ENCODE measurements at regions not wholly inside any gene's neighbourhood (a gene's known extent, or its start where the extent isn't known, plus 50 kb on each side); places are given as distances from the start of the nearest gene placed in this dataset.
"Not testable (repeated sequence)": the region's sequence is repeated elsewhere in the genome, so short reads cannot be mapped to it uniquely, and the experiment has no call there.

DNA sequence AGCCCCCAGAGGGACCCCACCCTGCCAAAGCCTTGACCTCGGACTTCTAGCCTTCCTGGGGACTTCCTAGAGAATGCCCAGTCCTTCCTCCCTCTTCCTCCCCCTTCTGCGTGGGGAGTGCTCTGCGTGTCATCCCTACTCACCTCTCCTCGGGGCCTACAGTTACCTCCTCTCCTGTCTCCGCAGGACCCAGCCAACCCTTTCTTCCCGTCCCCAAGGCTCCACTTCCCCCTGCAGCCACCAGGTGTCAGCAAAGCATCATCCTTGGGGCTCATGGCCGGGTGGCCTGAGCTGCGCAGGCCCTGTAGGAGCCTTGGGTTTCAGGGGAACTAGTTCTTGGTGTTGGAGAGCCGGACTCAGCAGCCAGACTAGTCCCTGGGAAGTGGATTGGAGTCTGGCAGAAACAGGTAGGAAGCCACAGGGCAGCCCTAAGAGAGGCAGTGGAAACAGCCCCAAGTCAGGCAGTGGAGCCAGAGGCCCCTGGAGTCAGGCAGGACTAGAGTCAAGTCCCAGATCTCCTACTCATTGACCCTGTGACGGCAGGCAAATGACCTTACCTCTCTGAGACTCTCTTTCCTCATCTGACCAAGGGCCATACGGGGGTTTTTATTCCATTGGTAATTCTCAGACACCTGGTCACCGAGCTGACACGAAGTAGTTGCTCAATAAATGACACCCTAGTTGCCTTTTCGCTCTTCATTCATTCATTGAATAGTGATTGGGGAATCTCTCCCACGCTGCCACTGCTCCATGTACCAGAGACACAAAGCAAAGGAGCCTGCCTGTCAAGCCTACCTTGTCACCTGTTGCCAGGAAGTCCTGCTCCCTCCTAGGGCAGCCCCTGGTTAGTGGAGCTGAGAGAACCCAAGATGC, 101.8 kb upstream of the GRK3 start (continued):
- peak; percentile 8; the same call in 1 of the 2 replicates for TF ChIP-seq CEBPB (IDR thresholded peaks at IDR 0.05; ENCODE audit: low read depth, low read length)

GRCh38 chr22:25463347-25463628, 101.2 kb upstream of the GRK3 start:
- H2BK15ac ChIP-seq (ENCODE audit: low read length); H3K27me3 ChIP-seq (replicated peaks in 1 of 4; ENCODE audit: control insufficient read depth in 3 of 4, extremely low read depth in 1 of 4, insufficient read depth in 3 of 4, low read length in 3 of 4); H3K18ac ChIP-seq (ENCODE audit: extremely low read depth, low read length); H2BK120ac ChIP-seq (replicated peaks; ENCODE audit: low read depth, low read length); H3K23me2 ChIP-seq (ENCODE audit: low read depth, low read length); H4K91ac ChIP-seq (replicated peaks; ENCODE audit: insufficient read length, low read length); H2BK20ac ChIP-seq (ENCODE audit: low read length); H3K4me1 ChIP-seq (replicated peaks in 1 of 4; ENCODE audit: control insufficient read depth in 3 of 4, insufficient read depth in 4 of 4, low read length in 3 of 4); H2AK5ac ChIP-seq (ENCODE audit: low read depth, low read length); POLR2A ChIA-PET (ENCODE audit: partially characterized antibody); H2AFZ ChIP-seq (ENCODE audit: low read length); H3K9ac ChIP-seq (replicated peaks in 1 of 4; ENCODE audit: extremely low read depth in 1 of 4, low read depth in 3 of 4, low read length in 3 of 4); H4K8ac ChIP-seq (ENCODE audit: extremely low read depth, insufficient read depth, low read length); H2BK5ac ChIP-seq (ENCODE audit: low read depth, low read length); H2BK12ac ChIP-seq (ENCODE audit: low read depth, low read length); DNase-seq (ENCODE audit: low read depth in 1 of 2, low spot score in 2 of 2); H3K4me3 ChIP-seq (ENCODE audit: extremely low read depth in 1 of 4, insufficient read depth in 2 of 4, low read depth in 3 of 4, low read length in 4 of 4); H4K20me1 ChIP-seq (replicated peaks in 1 of 2; ENCODE audit: control insufficient read depth in 1 of 2, insufficient read depth in 2 of 2, low read length in 2 of 2); H3K4ac ChIP-seq (replicated peaks; ENCODE audit: insufficient read length, low read depth, low read length); FAIRE-seq; H3K27ac ChIP-seq (ENCODE audit: low read depth, low read length); H3K23ac ChIP-seq (ENCODE audit: insufficient read length); H3K79me2 ChIP-seq (ENCODE audit: control insufficient read depth in 1 of 2, insufficient read depth in 2 of 2, low read length in 2 of 2); H3K56ac ChIP-seq (replicated peaks; ENCODE audit: insufficient read length, low read depth, low read length); H3K79me1 ChIP-seq (ENCODE audit: low read depth, low read length); H3K14ac ChIP-seq (ENCODE audit: insufficient read length); H3K9me3 ChIP-seq (ENCODE audit: insufficient read depth in 2 of 2, low read depth in 1 of 2, low read length in 1 of 2); H3K4me2 ChIP-seq (ENCODE audit: insufficient read depth in 1 of 2, low read depth in 2 of 2, low read length in 2 of 2); H4K5ac ChIP-seq (ENCODE audit: insufficient read length, low read depth, low read length): not testable (repeated sequence)
- H3K36me3 ChIP-seq (ENCODE audit: control insufficient read depth in 2 of 4, insufficient read depth in 4 of 4, low read length in 3 of 4) = peaks cover 2 to 18% (median 12%) of the 10 kb centered on the region in 4 experiments; a peak in 5 of 8 replicates
- CTCF ChIA-PET (ENCODE audit: partially characterized antibody) = interaction anchor here (0.8 to 3.5 kb wide), 8 partner anchors 13 to 315 kb away, joined by 3 to 32 read pairs (median 3); no protein-coding TSS in a partner anchor
- WGBS, 2 experiments (ENCODE audit: extremely low coverage in 1 of 2, insufficient coverage in 1 of 2, insufficient read length in 1 of 2, insufficient replicate concordance in 2 of 2, low coverage in 1 of 2, low lambda C conversion rate in 2 of 2, missing lambda C conversion rate in 1 of 2) = 100% methylated on average over 8 of the region's 8 CpGs; no CpG with 5 or more reads in 1 of the 2 experiments

Measured in H1 (cell line).